SU-DHL-6 (cell line): ENCODE measurements at regions not wholly inside any gene's neighbourhood (a gene's known extent, or its start where the extent isn't known, plus 50 kb on each side); places are given as distances from the start of the nearest gene placed in this dataset.

Experiments used
- CTCF ChIP-seq: fragments of 200-600 bp; sonication (generic); IDR thresholded peaks from one replicate; pipeline ENCODE4 v1.5.1; 2017; ENCODE audit warnings: antibody characterized with exemption, mild to moderate bottlenecking, low read length, moderate library complexity; ENCODE audit not compliant: insufficient read depth, poor library complexity, severe bottlenecking
- EZH2phosphoT487 ChIP-seq: fragments of 200-600 bp; sonication (generic), shearing (Covaris generic); conservative IDR thresholded peaks from 2 replicates; pipeline ENCODE4 v1.6.1; 2018; ENCODE audit warnings: mild to moderate bottlenecking, antibody characterized with exemption, low read length, moderate library complexity, mixed read lengths

- TF ChIP-seq CTCF = no peak
- TF ChIP-seq EZH2phosphoT487 = no peak
Observed at GRCh38 chr7:45252248-45252647, 94.7 kb downstream of the RAMP3 start.
